RWPE1 (cell line): ENCODE measurements at regions not wholly inside any gene's neighbourhood (a gene's known extent, or its start where the extent isn't known, plus 50 kb on each side); places are given as distances from the start of the nearest gene placed in this dataset.

ENCODE experiments used
- CTCF ChIA-PET: fragments of 350-600 bp; sonication (Branson Sonifier 250); formaldehyde crosslinking; extraction: SDS; loops from one replicate; lab custom pipeline; 2021; lab: Yijun Ruan, JAX
- POLR2A ChIA-PET: fragments of 400-600 bp; formaldehyde crosslinking; extraction: SDS; loops from one replicate; lab custom pipeline; 2020; ENCODE audit warnings: antibody characterized with exemption; ENCODE audit not compliant: low non-redundant PET; lab: Yijun Ruan, JAX
- DNase-seq: peaks from one replicate; pipeline ENCODE4 v3.0.0; 2012; ENCODE audit warnings: low spot score
- H3K27ac ChIP-seq: fragments of 450-650 bp; 2 replicates; pipeline ENCODE4 v1.5.1; 2017
- TF ChIP-seq, protein P1 (sequence below): fragments of 450-650 bp; conservative IDR thresholded peaks from 2 replicates; pipeline ENCODE4 v1.5.1; 2017; ENCODE audit warnings: low read depth, mild to moderate bottlenecking

DNA sequence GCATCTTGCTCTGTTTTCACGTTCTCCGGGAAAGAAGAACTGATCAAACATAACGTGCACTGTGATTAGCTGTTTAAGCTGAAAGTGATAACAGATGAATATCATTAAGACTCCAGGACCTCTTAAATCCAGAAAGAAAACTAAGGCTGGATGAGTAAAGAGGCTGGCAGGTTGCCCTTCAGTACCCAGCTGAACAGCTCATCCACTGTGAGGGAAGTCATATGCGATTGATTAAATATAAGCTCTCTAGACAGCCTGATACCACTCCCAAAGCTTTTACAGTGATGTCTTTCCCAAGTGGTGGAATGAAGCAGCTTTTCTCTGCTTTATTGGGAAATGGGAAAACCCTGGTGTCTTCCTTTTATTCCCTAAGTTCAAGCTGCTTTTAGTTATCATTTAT, 116.9 kb downstream of the EFNB2 start:
- no peak for DNase-seq
- POLR2A ChIA-PET: no interaction called here
- no peak overlapping the region for H3K27ac ChIP-seq
- CTCF ChIA-PET: interaction anchor here (0.7 kb wide), 1 partner anchor 366 kb away, joined by 3 read pairs; no protein-coding TSS in a partner anchor
- TF ChIP-seq, protein P1, sequence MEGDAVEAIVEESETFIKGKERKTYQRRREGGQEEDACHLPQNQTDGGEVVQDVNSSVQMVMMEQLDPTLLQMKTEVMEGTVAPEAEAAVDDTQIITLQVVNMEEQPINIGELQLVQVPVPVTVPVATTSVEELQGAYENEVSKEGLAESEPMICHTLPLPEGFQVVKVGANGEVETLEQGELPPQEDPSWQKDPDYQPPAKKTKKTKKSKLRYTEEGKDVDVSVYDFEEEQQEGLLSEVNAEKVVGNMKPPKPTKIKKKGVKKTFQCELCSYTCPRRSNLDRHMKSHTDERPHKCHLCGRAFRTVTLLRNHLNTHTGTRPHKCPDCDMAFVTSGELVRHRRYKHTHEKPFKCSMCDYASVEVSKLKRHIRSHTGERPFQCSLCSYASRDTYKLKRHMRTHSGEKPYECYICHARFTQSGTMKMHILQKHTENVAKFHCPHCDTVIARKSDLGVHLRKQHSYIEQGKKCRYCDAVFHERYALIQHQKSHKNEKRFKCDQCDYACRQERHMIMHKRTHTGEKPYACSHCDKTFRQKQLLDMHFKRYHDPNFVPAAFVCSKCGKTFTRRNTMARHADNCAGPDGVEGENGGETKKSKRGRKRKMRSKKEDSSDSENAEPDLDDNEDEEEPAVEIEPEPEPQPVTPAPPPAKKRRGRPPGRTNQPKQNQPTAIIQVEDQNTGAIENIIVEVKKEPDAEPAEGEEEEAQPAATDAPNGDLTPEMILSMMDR: no peak

DNA sequence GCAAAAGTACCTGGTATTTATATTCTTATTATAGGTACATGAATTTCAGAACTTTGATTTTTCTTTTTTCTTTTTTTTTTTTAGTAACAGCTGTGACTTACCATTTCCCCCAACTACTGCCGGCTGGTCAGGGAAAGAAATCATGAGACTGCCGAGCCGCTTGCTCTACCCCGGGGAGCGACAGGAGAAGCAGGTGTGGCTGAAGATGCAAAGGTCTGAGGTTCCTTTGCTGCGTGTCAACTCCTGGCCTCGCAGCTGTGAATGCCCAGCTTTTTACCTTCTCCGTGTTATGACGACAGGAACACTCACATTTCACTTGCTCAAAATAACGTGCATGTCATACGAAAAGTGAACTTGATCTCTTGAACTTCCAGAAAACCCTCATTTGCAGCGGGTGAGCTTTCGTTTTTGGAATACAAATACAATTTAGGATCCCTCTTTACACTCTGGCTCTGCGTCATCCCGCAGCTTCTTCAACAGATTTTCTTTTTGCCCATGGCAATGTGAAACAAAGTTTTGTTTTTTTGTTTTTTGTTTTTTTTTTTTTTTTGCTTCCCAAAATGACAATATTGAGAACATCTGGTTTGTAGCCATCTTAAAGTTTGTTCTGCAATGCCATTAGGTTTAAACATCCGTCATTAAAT, 117.9 kb downstream of the EFNB2 start:
- H3K27ac ChIP-seq: no peak overlapping the region
- ChIA-PET POLR2A (no interaction called here), CTCF (interaction anchor here (0.7 kb wide), 1 partner anchor 16 kb away, joined by 8 read pairs; no protein-coding TSS in a partner anchor)
- DNase-seq: no peak
- TF ChIP-seq, protein P1: no peak

- ChIA-PET CTCF (no interaction called here), POLR2A (no interaction called here)
- TF ChIP-seq, protein P1: no peak
- no peak overlapping the region for H3K27ac ChIP-seq
- DNase-seq: no peak
Measured at GRCh38 chr13:106416645-106417044, 118.8 kb downstream of the EFNB2 start.

DNA sequence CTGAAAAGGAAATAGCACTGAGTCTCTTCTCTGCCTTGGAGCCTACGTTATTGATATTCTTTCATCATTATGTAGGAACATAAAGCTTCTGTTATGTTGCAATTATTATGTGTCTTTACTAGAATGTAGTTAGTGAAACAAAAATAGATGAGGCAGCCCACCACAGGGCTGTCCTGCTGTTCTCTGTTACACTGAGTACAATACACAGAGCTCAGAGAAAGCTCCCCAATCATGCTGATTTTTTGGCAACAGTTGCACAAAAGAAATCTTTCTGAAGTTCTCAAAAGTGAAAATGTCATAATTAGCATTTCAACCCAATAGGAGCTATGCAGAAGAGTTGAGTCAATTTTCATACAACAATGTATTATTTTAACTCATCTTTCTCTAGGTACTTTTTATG, 119.5 kb downstream of the EFNB2 start:
- DNase-seq: no peak
- CTCF ChIA-PET: no interaction called here
- no peak overlapping the region for H3K27ac ChIP-seq
- TF ChIP-seq, protein P1: no peak
- POLR2A ChIA-PET: no interaction called here

DNA sequence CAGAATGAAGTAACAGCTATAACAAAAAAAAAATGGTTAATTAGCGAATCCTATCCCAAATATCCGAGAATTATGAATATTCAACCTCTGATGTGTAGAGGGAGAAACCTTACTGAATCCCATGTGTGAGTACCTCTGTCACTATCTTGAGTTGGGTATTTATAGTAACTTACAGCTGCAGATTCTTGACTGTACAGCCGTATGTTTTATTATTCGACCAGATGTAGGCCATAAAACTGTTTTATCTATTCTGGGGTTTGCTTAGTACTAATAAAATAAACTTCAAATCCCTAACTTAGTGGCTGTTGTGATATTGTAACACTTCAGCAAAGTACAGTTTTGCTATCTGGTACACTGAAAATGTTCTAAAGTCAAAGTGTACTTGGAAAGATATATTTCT, 120.0 kb downstream of the EFNB2 start:
- H3K27ac ChIP-seq: no peak overlapping the region
- ChIA-PET POLR2A (interaction anchor here (0.6 kb wide), 1 partner anchor 100 kb away, joined by 3 read pairs; no protein-coding TSS in a partner anchor), CTCF (no interaction called here)
- TF ChIP-seq, protein P1: no peak
- no peak for DNase-seq

- no peak for DNase-seq
- POLR2A ChIA-PET: no interaction called here
- TF ChIP-seq, protein P1: no peak
- CTCF ChIA-PET: no interaction called here
- no peak overlapping the region for H3K27ac ChIP-seq
Measured at GRCh38 chr13:106407338-106407737, 128.1 kb downstream of the EFNB2 start.
